ENCODE measurements at regions not wholly inside any gene's neighbourhood (a gene's known extent, or its start where the extent isn't known, plus 50 kb on each side); places are given as distances from the start of the nearest gene placed in this dataset.

- no peak for TF ChIP-seq GATA3 (IDR thresholded peaks at IDR 0.05; ENCODE audit: low read depth, low read length)
- no peak for TF ChIP-seq GATA2 (IDR thresholded peaks at IDR 0.05; ENCODE audit: low read depth, low read length)
Observed at GRCh38 chr4:126766241-126766640, 866.5 kb upstream of the INTU start.

- no peak for TF ChIP-seq GATA2 (IDR thresholded peaks at IDR 0.05; ENCODE audit: low read depth, low read length)
- no peak for TF ChIP-seq GATA3 (IDR thresholded peaks at IDR 0.05; ENCODE audit: low read depth, low read length)
Observed at GRCh38 chr4:126768338-126768737, 864.4 kb upstream of the INTU start.

- TF ChIP-seq GATA2 (IDR thresholded peaks at IDR 0.05; ENCODE audit: low read depth, low read length) (no peak), GATA3 (IDR thresholded peaks at IDR 0.05; ENCODE audit: low read depth, low read length) (no peak)
Observed at GRCh38 chr4:126772662-126773061, 860.1 kb upstream of the INTU start.

GRCh38 chr4:126775485-126776106, 857.2 kb upstream of the INTU start:
- no peak for TF ChIP-seq GATA3 (IDR thresholded peaks at IDR 0.05; ENCODE audit: low read depth, low read length)
- TF ChIP-seq GATA2 (IDR thresholded peaks at IDR 0.05; ENCODE audit: low read depth, low read length): no peak

GRCh38 chr4:126776361-126776760, 856.4 kb upstream of the INTU start:
- TF ChIP-seq GATA3 (IDR thresholded peaks at IDR 0.05; ENCODE audit: low read depth, low read length) (no peak), GATA2 (IDR thresholded peaks at IDR 0.05; ENCODE audit: low read depth, low read length) (no peak)

- TF ChIP-seq GATA3 (IDR thresholded peaks at IDR 0.05; ENCODE audit: low read depth, low read length) (no peak), GATA2 (IDR thresholded peaks at IDR 0.05; ENCODE audit: low read depth, low read length) (no peak)
Observed at GRCh38 chr4:126777649-126778048, 855.1 kb upstream of the INTU start.

GRCh38 chr4:126778348-126778747, 854.4 kb upstream of the INTU start:
- TF ChIP-seq GATA3 (IDR thresholded peaks at IDR 0.05; ENCODE audit: low read depth, low read length) (no peak), GATA2 (IDR thresholded peaks at IDR 0.05; ENCODE audit: low read depth, low read length) (no peak)

GRCh38 chr4:126779001-126779400, 853.8 kb upstream of the INTU start:
- TF ChIP-seq GATA2 (IDR thresholded peaks at IDR 0.05; ENCODE audit: low read depth, low read length): no peak
- TF ChIP-seq GATA3 (IDR thresholded peaks at IDR 0.05; ENCODE audit: low read depth, low read length): no peak

GRCh38 chr4:126779436-126780166, 853.2 kb upstream of the INTU start:
- no peak for TF ChIP-seq GATA2 (IDR thresholded peaks at IDR 0.05; ENCODE audit: low read depth, low read length)
- no peak for TF ChIP-seq GATA3 (IDR thresholded peaks at IDR 0.05; ENCODE audit: low read depth, low read length)

GRCh38 chr4:126783191-126783590, 849.6 kb upstream of the INTU start:
- no peak for TF ChIP-seq GATA2 (IDR thresholded peaks at IDR 0.05; ENCODE audit: low read depth, low read length)
- no peak for TF ChIP-seq GATA3 (IDR thresholded peaks at IDR 0.05; ENCODE audit: low read depth, low read length)

- TF ChIP-seq GATA3 (IDR thresholded peaks at IDR 0.05; ENCODE audit: low read depth, low read length) (no peak), GATA2 (IDR thresholded peaks at IDR 0.05; ENCODE audit: low read depth, low read length) (no peak)
Observed at GRCh38 chr4:126784966-126785580, 847.7 kb upstream of the INTU start.

- TF ChIP-seq GATA3 (IDR thresholded peaks at IDR 0.05; ENCODE audit: low read depth, low read length) (no peak), GATA2 (IDR thresholded peaks at IDR 0.05; ENCODE audit: low read depth, low read length) (no peak)
Observed at GRCh38 chr4:126790633-126791032, 842.1 kb upstream of the INTU start.

- TF ChIP-seq GATA2 (IDR thresholded peaks at IDR 0.05; ENCODE audit: low read depth, low read length) (no peak), GATA3 (IDR thresholded peaks at IDR 0.05; ENCODE audit: low read depth, low read length) (no peak)
Observed at GRCh38 chr4:126794363-126794762, 838.4 kb upstream of the INTU start.

- no peak for TF ChIP-seq GATA3 (IDR thresholded peaks at IDR 0.05; ENCODE audit: low read depth, low read length)
- no peak for TF ChIP-seq GATA2 (IDR thresholded peaks at IDR 0.05; ENCODE audit: low read depth, low read length)
Observed at GRCh38 chr4:126798214-126798613, 834.5 kb upstream of the INTU start.

GRCh38 chr4:126799416-126799815, 833.3 kb upstream of the INTU start:
- no peak for TF ChIP-seq GATA2 (IDR thresholded peaks at IDR 0.05; ENCODE audit: low read depth, low read length)
- no peak for TF ChIP-seq GATA3 (IDR thresholded peaks at IDR 0.05; ENCODE audit: low read depth, low read length)

Data from SH-SY5Y (cell line).